Upper lobe of left lung (tissue), 4 donors: ENCODE measurements at regions not wholly inside any gene's neighbourhood (a gene's known extent, or its start where the extent isn't known, plus 50 kb on each side); places are given as distances from the start of the nearest gene placed in this dataset.

Experiments used
- CTCF ChIP-seq, 6 experiments: fragments of 450-650 bp in 4 of 6; fragments of 200-600 bp in 2 of 6; sonication (generic) in 2 of 6; IDR thresholded peaks; one replicate each; pipeline ENCODE4 v1.5.1; 2016 to 2019; ENCODE audit warnings: antibody characterized with exemption in 6 of 6
- EP300 ChIP-seq, 4 donors: sonication (generic); formaldehyde crosslinking; IDR thresholded peaks; one replicate each; pipeline ENCODE4 v1.5.1; 2017; ENCODE audit warnings: antibody characterized with exemption in 4 of 4, control low read depth in 2 of 4
- POLR2A ChIP-seq, 4 donors: fragments of 450-650 bp; IDR thresholded peaks; one replicate each; pipeline ENCODE4 v1.5.1; 2016 to 2017; ENCODE audit warnings: antibody characterized with exemption in 4 of 4, mild to moderate bottlenecking in 2 of 4
- POLR2AphosphoS5 ChIP-seq, 2 donors: sonication (generic); formaldehyde crosslinking; IDR thresholded peaks; one replicate each; pipeline ENCODE4 v1.5.1; 2017; ENCODE audit warnings: antibody characterized with exemption in 2 of 2

- peak; percentile 73 to 79 (median 75) for TF ChIP-seq CTCF (IDR thresholded peaks at IDR 0.05)
- no peak for TF ChIP-seq POLR2A (IDR thresholded peaks at IDR 0.05)
- no peak for TF ChIP-seq EP300 (IDR thresholded peaks at IDR 0.05)
- no peak for TF ChIP-seq POLR2AphosphoS5 (IDR thresholded peaks at IDR 0.05)
Observed at GRCh38 chr20:20824924-20825584, 112.6 kb upstream of the RALGAPA2 start.
